ENCODE measurements at regions not wholly inside any gene's neighbourhood (a gene's known extent, or its start where the extent isn't known, plus 50 kb on each side); places are given as distances from the start of the nearest gene placed in this dataset.

- Histone ChIP-seq H3K4me3 (ENCODE audit: control insufficient read depth in 2 of 3, extremely low read depth in 1 of 3, insufficient read depth in 2 of 3, low read depth in 1 of 3, low read length in 3 of 3) (no peak overlapping the region), H3K9ac (ENCODE audit: control insufficient read depth, extremely low read depth, insufficient read depth, low read length) (no peak overlapping the region), H3K27ac (ENCODE audit: control insufficient read depth, insufficient read depth, low read length) (no peak overlapping the region), H3K36me3 (ENCODE audit: control insufficient read depth in 2 of 2, extremely low read depth in 1 of 2, insufficient read depth in 2 of 2, low read length in 2 of 2) (no peaks in the 10 kb centered on the region), H3K79me2 (ENCODE audit: control insufficient read depth, insufficient read depth, low read length) (no peaks in the 10 kb centered on the region), H3K9me3 (ENCODE audit: control insufficient read depth, low read depth, low read length) (no peaks in the 10 kb centered on the region), H3K27me3 (ENCODE audit: control insufficient read depth, extremely low read depth, insufficient read depth, low read length) (no peaks in the 10 kb centered on the region), H3K9me1 (ENCODE audit: control insufficient read depth, extremely low read depth, insufficient read depth, low read length) (no peaks in the 10 kb centered on the region), H2AFZ (ENCODE audit: control insufficient read depth, low read length) (no peak overlapping the region), H4K20me1 (ENCODE audit: control insufficient read depth, extremely low read depth, insufficient read depth, low read length) (no peaks in the 10 kb centered on the region), H3K4me2 (ENCODE audit: control insufficient read depth, extremely low read depth, insufficient read depth, low read depth, low read length) (no peak overlapping the region), H3K4me1 (ENCODE audit: control insufficient read depth, extremely low read depth, insufficient read depth, low read length) (no peaks in the 10 kb centered on the region)
- DNase-seq (ENCODE audit: low read depth, low spot score): no peak
- TF ChIP-seq EZH2 (IDR thresholded peaks at IDR 0.05; ENCODE audit: low read length) (no peak), CTCF (optimal IDR thresholded peaks at IDR 0.05 in 1 of 3, IDR thresholded peaks at IDR 0.05 in 1 of 3, conservative IDR thresholded peaks at IDR 0.05 in 1 of 3; ENCODE audit: extremely low read depth in 1 of 3, insufficient read depth in 2 of 3, low read length in 3 of 3) (no peak)
- no peak for FAIRE-seq
- dilution Hi-C loops (cut with MboI; ENCODE audit: extremely low pct_ligation_motif_present, low sequenced_read_pairs): no loop called here
These were observed 225.0 kb downstream of the ADAM29 start for GRCh38 chr4:175143116-175143515.

DNA sequence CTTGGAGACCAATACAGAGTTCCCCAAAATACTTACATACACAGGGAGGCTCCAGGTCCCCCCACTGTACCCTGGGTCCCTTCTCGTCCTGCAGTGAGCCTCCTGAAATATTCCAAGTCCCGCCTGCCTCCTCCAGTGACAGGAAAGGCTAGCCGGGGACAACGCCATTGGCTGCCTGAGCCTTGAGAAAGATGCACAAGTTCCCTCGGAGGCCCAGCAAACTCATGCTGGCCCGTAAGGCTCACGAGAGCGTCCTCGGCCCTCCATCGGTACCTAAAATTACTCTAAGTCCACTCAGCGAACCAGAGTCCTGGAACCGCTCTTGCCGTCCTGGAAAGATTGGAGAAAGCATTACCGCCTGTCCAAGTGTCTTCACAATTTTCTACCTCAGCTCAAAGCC, 228.6 kb downstream of the ADAM29 start:
- H3K4me1 ChIP-seq (ENCODE audit: control insufficient read depth, extremely low read depth, insufficient read depth, low read length): no peaks in the 10 kb centered on the region
- H3K27ac ChIP-seq (ENCODE audit: control insufficient read depth, insufficient read depth, low read length): no peak overlapping the region
- no peaks in the 10 kb centered on the region for H3K36me3 ChIP-seq (ENCODE audit: control insufficient read depth in 2 of 2, extremely low read depth in 1 of 2, insufficient read depth in 2 of 2, low read length in 2 of 2)
- H3K9me1 ChIP-seq (ENCODE audit: control insufficient read depth, extremely low read depth, insufficient read depth, low read length): no peaks in the 10 kb centered on the region
- H4K20me1 ChIP-seq (ENCODE audit: control insufficient read depth, extremely low read depth, insufficient read depth, low read length): no peaks in the 10 kb centered on the region
- no peaks in the 10 kb centered on the region for H3K9me3 ChIP-seq (ENCODE audit: control insufficient read depth, low read depth, low read length)
- DNase-seq (ENCODE audit: low read depth, low spot score) (no peak), FAIRE-seq (no peak)
- no peaks in the 10 kb centered on the region for H3K79me2 ChIP-seq (ENCODE audit: control insufficient read depth, insufficient read depth, low read length)
- no peaks in the 10 kb centered on the region for H3K27me3 ChIP-seq (ENCODE audit: control insufficient read depth, extremely low read depth, insufficient read depth, low read length)
- no peak overlapping the region for H3K9ac ChIP-seq (ENCODE audit: control insufficient read depth, extremely low read depth, insufficient read depth, low read length)
- H2AFZ ChIP-seq (ENCODE audit: control insufficient read depth, low read length): no peak overlapping the region
- no peak overlapping the region for H3K4me2 ChIP-seq (ENCODE audit: control insufficient read depth, extremely low read depth, insufficient read depth, low read depth, low read length)
- no peak overlapping the region for H3K4me3 ChIP-seq (ENCODE audit: control insufficient read depth in 2 of 3, extremely low read depth in 1 of 3, insufficient read depth in 2 of 3, low read depth in 1 of 3, low read length in 3 of 3)
- dilution Hi-C loops (cut with MboI; ENCODE audit: extremely low pct_ligation_motif_present, low sequenced_read_pairs): no loop called here
- TF ChIP-seq CTCF (optimal IDR thresholded peaks at IDR 0.05 in 1 of 3, IDR thresholded peaks at IDR 0.05 in 1 of 3, conservative IDR thresholded peaks at IDR 0.05 in 1 of 3; ENCODE audit: extremely low read depth in 1 of 3, insufficient read depth in 2 of 3, low read length in 3 of 3) (no peak), EZH2 (IDR thresholded peaks at IDR 0.05; ENCODE audit: low read length) (no peak)

Data from keratinocyte (primary cell).